Transverse colon (tissue), 4 donors: ENCODE measurements at regions not wholly inside any gene's neighbourhood (a gene's known extent, or its start where the extent isn't known, plus 50 kb on each side); places are given as distances from the start of the nearest gene placed in this dataset.

Experiments used
- POLR2A ChIP-seq: fragments of 450-650 bp; IDR thresholded peaks from one replicate; pipeline ENCODE4 v1.6.1; 2016; ENCODE audit warnings: antibody characterized with exemption, mild to moderate bottlenecking, moderate library complexity
- POLR2AphosphoS5 ChIP-seq, 3 donors: sonication (generic); formaldehyde crosslinking; IDR thresholded peaks; one replicate each; pipeline ENCODE4 v1.6.1; 2016; ENCODE audit warnings: antibody characterized with exemption in 3 of 3
- TF ChIP-seq, protein P1 (sequence below), 5 experiments: fragments of 200-600 bp in 3 of 5; fragments of 450-650 bp in 2 of 5; sonication (generic) in 3 of 5; IDR thresholded peaks; 1 replicate in 2 of 5; 2 replicates in 3 of 5; pipeline ENCODE4 v1.5.1; 2016 to 2017; ENCODE audit warnings: antibody characterized with exemption in 5 of 5, inconsistent platforms in 3 of 5, mild to moderate bottlenecking in 2 of 5, moderate library complexity in 1 of 5

DNA sequence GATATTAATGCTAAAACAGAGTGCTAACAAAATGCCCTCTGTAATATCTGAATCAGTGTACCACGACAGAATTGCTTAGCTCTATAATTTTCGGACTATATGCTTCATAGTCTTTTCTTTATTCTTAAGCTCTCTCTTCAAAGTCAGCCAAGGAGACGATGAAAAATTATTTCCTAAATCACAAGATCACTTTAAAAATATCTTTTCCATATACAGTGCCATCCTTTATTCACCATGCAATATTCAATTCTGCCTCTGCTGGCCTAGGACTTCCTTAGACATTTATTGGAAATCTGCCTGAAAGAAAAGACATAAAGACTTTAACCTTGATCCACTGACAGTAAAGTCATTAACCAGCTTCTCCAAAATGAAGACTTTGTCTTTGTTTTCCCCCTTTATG is 238.9 kb upstream of the BTG1 start:
- TF ChIP-seq, protein P1, sequence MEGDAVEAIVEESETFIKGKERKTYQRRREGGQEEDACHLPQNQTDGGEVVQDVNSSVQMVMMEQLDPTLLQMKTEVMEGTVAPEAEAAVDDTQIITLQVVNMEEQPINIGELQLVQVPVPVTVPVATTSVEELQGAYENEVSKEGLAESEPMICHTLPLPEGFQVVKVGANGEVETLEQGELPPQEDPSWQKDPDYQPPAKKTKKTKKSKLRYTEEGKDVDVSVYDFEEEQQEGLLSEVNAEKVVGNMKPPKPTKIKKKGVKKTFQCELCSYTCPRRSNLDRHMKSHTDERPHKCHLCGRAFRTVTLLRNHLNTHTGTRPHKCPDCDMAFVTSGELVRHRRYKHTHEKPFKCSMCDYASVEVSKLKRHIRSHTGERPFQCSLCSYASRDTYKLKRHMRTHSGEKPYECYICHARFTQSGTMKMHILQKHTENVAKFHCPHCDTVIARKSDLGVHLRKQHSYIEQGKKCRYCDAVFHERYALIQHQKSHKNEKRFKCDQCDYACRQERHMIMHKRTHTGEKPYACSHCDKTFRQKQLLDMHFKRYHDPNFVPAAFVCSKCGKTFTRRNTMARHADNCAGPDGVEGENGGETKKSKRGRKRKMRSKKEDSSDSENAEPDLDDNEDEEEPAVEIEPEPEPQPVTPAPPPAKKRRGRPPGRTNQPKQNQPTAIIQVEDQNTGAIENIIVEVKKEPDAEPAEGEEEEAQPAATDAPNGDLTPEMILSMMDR (IDR thresholded peaks at IDR 0.05): no peak
- TF ChIP-seq POLR2AphosphoS5 (IDR thresholded peaks at IDR 0.05) (no peak), POLR2A (no peak)
